Kidney (tissue), 13 donors: ENCODE measurements at regions not wholly inside any gene's neighbourhood (a gene's known extent, or its start where the extent isn't known, plus 50 kb on each side); places are given as distances from the start of the nearest gene placed in this dataset.

Experiments
- DNase-seq, 5 donors: peaks; one replicate each; pipeline ENCODE4 v3.0.0-alpha.2; 2013 to 2020
- FAIRE-seq: peaks from 2 replicates; lab custom pipeline; 2012; peaks lifted over from hg19 to GRCh38; lab: Jason Lieb, UNC
- H3K27ac ChIP-seq, 2 donors: one replicate each; pipeline ENCODE4 v1.7.0; 2013; ENCODE audit warnings: low read depth in 2 of 2, low read length in 2 of 2, inconsistent platforms in 1 of 2
- H3K27me3 ChIP-seq: one replicate; pipeline ENCODE4 v1.7.1; 2013; ENCODE audit warnings: low read length, inconsistent platforms; ENCODE audit not compliant: control insufficient read depth, insufficient read depth
- H3K36me3 ChIP-seq, 3 donors: one replicate each; pipeline versions ENCODE4 v1.7.0 to v1.7.1; 2013; ENCODE audit warnings: low read length in 3 of 3, control low read depth in 1 of 3, inconsistent platforms in 1 of 3; ENCODE audit not compliant: insufficient read depth in 3 of 3, control insufficient read depth in 2 of 3
- H3K4me1 ChIP-seq, 3 donors: one replicate each; pipeline versions ENCODE4 v1.7.0 to v1.7.1; 2013; ENCODE audit warnings: low read length in 3 of 3, inconsistent platforms in 1 of 3, low read depth in 1 of 3; ENCODE audit not compliant: control insufficient read depth in 2 of 3, insufficient read depth in 2 of 3
- H3K4me3 ChIP-seq, 3 donors: one replicate each; pipeline versions ENCODE4 v1.7.0 to v1.8.1; 2013; ENCODE audit warnings: low read length in 3 of 3, control low read depth in 1 of 3, inconsistent platforms in 1 of 3
- H3K9ac ChIP-seq, 3 donors: one replicate each; pipeline versions ENCODE4 v1.7.0 to v1.7.1; 2013; ENCODE audit warnings: low read length in 3 of 3, control low read depth in 1 of 3, inconsistent platforms in 1 of 3
- H3K9me3 ChIP-seq, 3 donors: one replicate each; pipeline versions ENCODE4 v1.7.0 to v1.7.1; 2013; ENCODE audit warnings: low read length in 3 of 3, control low read depth in 1 of 3, inconsistent platforms in 1 of 3; ENCODE audit not compliant: control insufficient read depth in 2 of 3, insufficient read depth in 1 of 3
- CTCF ChIP-seq: IDR thresholded peaks from 3 replicates; pipeline ENCODE4 v1.5.1; 2012; ENCODE audit warnings: mild to moderate bottlenecking, moderate library complexity, borderline replicate concordance; ENCODE audit not compliant: insufficient read depth; ENCODE audit errors: extremely low read depth
- intact Hi-C: fragments of 100-400 bp; cut with DNase I; formaldehyde crosslinking; loops from one replicate; pipeline ENCODE4 v1.11.1; 2022
- donor health status: control.
- donor health status: control.
- donor health status: control.
- donor health status: control.
- donor health status: control.
- donor health status: DM: yes; HTN: yes; CAD: no.
- donor health status: Normal renal cell carcinoma (clear cell type).

- FAIRE-seq, result no peak
- intact Hi-C loops, result no loop called here
Measured at GRCh38 chr4:160175064-160175643, 1072.3 kb downstream of the RAPGEF2 start.

GRCh38 chr4:160180211-160180610, 1077.3 kb downstream of the RAPGEF2 start:
- Histone ChIP-seq H3K27me3 (no peaks in the 10 kb centered on the region), H3K4me3 (no peak overlapping the region), H3K4me1 (no peaks in the 10 kb centered on the region), H3K9me3 (no peaks in the 10 kb centered on the region), H3K9ac (no peak overlapping the region), H3K36me3 (no peaks in the 10 kb centered on the region), H3K27ac (no peak overlapping the region)
- intact Hi-C loops, result no loop called here
- no peak for TF ChIP-seq CTCF
- FAIRE-seq (no peak), DNase-seq (no peak)

More at GRCh38 chr4:160175064-160175643, 1072.3 kb downstream of the RAPGEF2 start:
- H3K4me3 ChIP-seq, result no peak overlapping the region
- H3K4me1 ChIP-seq, result no peaks in the 10 kb centered on the region
- H3K9me3 ChIP-seq, result no peaks in the 10 kb centered on the region
- no peaks in the 10 kb centered on the region for H3K36me3 ChIP-seq
- DNase-seq, result peak in 2 of 5 donors; percentile 4 to 36
- TF ChIP-seq CTCF, result no peak
- H3K9ac ChIP-seq, result no peak overlapping the region
- H3K27me3 ChIP-seq, result no peaks in the 10 kb centered on the region
- H3K27ac ChIP-seq, result no peak overlapping the region

- Histone ChIP-seq H3K36me3 (no peaks in the 10 kb centered on the region), H3K27me3 (no peaks in the 10 kb centered on the region), H3K4me1 (no peaks in the 10 kb centered on the region), H3K4me3 (no peak overlapping the region), H3K9ac (no peak overlapping the region), H3K27ac (no peak overlapping the region), H3K9me3 (no peaks in the 10 kb centered on the region)
- FAIRE-seq (no peak), DNase-seq (no peak)
- intact Hi-C loops, result no loop called here
- TF ChIP-seq CTCF, result no peak
Measured at GRCh38 chr4:160182727-160183126, 1079.8 kb downstream of the RAPGEF2 start.

DNA sequence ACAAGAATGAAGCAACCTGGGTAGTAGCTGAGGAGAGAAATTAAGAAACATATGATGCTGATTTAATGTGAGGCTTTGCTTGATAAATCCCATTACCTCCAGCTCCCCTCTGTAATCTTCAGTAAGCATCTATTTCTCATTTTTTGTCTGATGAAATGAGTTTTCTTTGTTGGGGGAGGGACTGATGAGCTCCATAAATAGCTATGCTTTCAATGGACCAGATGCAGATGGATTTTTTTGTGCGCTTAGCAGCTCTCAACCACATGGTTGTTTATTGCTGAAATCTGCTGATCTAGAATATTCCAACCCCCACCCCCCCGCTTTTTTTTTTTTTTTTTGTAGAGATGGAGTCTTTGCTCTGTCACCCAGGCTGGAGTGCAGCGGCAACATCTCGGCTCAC, 1082.0 kb downstream of the RAPGEF2 start:
- Histone ChIP-seq H3K4me1 (no peaks in the 10 kb centered on the region), H3K36me3 (no peaks in the 10 kb centered on the region), H3K4me3 (no peak overlapping the region), H3K9me3 (no peaks in the 10 kb centered on the region), H3K27me3 (no peaks in the 10 kb centered on the region), H3K27ac (no peak overlapping the region), H3K9ac (no peak overlapping the region)
- no peak for TF ChIP-seq CTCF
- DNase-seq (no peak), FAIRE-seq (no peak)
- intact Hi-C loops, result no loop called here
